Osteocyte (in vitro differentiated cells): ENCODE measurements at regions not wholly inside any gene's neighbourhood (a gene's known extent, or its start where the extent isn't known, plus 50 kb on each side); places are given as distances from the start of the nearest gene placed in this dataset.

Experiments
- DNase-seq: peaks from one replicate; pipeline ENCODE4 v3.0.0; 2021; ENCODE audit warnings: mixed read lengths; ENCODE audit not compliant: unreplicated experiment; ENCODE audit errors: extremely low spot score
- H3K27ac Mint-ChIP-seq: one replicate; pipeline ENCODE4 v1.8.0; 2021; ENCODE audit warnings: mild to moderate bottlenecking, mixed read lengths; ENCODE audit not compliant: unreplicated experiment
- H3K27me3 Mint-ChIP-seq: one replicate; pipeline ENCODE4 v1.8.0; 2021; ENCODE audit warnings: mixed read lengths; ENCODE audit not compliant: unreplicated experiment
- H3K36me3 Mint-ChIP-seq: one replicate; pipeline ENCODE4 v1.8.0; 2021; ENCODE audit warnings: mixed read lengths; ENCODE audit not compliant: unreplicated experiment
- H3K4me1 Mint-ChIP-seq: one replicate; pipeline ENCODE4 v1.8.0; 2021; ENCODE audit warnings: mixed read lengths; ENCODE audit not compliant: unreplicated experiment
- H3K4me3 Mint-ChIP-seq: one replicate; pipeline ENCODE4 v1.8.0; 2021; ENCODE audit warnings: mild to moderate bottlenecking, moderate library complexity, mixed read lengths; ENCODE audit not compliant: unreplicated experiment
- H3K9me3 Mint-ChIP-seq: one replicate; pipeline ENCODE4 v1.8.0; 2021; ENCODE audit warnings: mixed read lengths; ENCODE audit not compliant: unreplicated experiment
- TF ChIP-seq, protein P1 (sequence below): fragments of 200-600 bp; sonication (generic); IDR thresholded peaks from 2 replicates; pipeline ENCODE4 v1.5.0; 2021; ENCODE audit warnings: antibody characterized with exemption, mild to moderate bottlenecking, moderate library complexity

DNA sequence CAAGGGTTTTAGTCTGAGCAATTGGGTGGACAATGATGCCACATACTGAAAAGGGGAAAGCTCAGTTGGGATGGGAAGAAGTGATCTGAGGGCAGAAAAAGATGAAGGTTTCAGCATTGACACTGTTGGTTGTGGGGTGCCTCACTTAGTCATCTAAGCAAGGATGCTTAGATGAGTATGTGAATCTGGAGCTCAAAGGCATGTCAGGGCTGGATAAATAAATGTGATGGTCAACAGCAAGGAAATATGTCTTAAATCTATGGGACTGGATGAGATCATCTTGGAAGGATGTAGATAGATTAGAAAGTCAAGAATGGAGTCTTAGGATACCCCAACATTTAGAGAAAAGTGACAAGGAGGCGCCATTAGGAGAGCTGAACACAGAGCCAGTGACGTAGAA lies 114.6 kb downstream of the ZBTB18 start:
- Mint-ChIP-seq H3K4me3 (no peak overlapping the region), H3K4me1 (no peaks in the 10 kb centered on the region), H3K27ac (no peak overlapping the region), H3K36me3 (no peaks in the 10 kb centered on the region), H3K9me3 (no peaks in the 10 kb centered on the region), H3K27me3 (no peaks in the 10 kb centered on the region)
- DNase-seq, result no peak
- TF ChIP-seq, protein P1, sequence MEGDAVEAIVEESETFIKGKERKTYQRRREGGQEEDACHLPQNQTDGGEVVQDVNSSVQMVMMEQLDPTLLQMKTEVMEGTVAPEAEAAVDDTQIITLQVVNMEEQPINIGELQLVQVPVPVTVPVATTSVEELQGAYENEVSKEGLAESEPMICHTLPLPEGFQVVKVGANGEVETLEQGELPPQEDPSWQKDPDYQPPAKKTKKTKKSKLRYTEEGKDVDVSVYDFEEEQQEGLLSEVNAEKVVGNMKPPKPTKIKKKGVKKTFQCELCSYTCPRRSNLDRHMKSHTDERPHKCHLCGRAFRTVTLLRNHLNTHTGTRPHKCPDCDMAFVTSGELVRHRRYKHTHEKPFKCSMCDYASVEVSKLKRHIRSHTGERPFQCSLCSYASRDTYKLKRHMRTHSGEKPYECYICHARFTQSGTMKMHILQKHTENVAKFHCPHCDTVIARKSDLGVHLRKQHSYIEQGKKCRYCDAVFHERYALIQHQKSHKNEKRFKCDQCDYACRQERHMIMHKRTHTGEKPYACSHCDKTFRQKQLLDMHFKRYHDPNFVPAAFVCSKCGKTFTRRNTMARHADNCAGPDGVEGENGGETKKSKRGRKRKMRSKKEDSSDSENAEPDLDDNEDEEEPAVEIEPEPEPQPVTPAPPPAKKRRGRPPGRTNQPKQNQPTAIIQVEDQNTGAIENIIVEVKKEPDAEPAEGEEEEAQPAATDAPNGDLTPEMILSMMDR, result no peak

DNA sequence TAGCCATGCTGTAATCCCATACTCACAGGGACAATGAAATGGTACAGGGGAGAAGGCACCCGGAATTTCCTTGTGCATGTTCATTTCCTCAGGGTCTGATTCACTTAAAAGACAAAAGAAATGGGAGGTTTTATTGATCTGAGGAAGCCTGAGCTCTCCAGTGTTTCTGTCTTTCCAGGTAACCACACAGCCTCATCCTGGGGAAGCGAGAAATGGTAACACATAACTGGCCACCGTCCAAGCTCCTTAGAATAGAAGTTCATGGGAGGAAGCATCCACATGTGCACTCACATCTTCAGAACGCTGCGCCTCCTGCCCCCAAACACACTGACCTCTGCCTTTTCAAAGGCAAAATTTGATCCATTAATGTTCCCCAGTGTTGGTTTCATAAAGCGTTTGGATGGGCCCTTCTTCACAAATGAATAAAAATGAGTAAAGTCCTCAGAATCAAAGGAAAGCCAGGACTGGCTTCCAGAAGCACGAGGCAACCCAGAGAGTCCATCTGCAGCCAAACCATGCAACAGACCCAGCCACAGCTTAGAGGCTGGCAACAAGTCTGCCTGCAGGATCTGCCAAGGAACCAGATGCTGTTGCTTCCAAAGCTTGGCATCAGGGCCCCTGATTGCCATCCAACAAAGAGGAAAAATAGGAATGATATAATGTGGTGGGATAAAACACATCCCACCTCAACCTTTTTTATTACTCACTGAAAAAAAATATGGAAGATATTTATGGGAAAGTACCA lies 120.3 kb downstream of the ZBTB18 start:
- TF ChIP-seq, protein P1, result no peak
- Mint-ChIP-seq H3K9me3 (no peaks in the 10 kb centered on the region), H3K4me3 (no peak overlapping the region), H3K27me3 (no peaks in the 10 kb centered on the region), H3K27ac (no peak overlapping the region), H3K4me1 (peaks cover 9% of the 10 kb centered on the region), H3K36me3 (no peaks in the 10 kb centered on the region)
- no peak for DNase-seq

DNA sequence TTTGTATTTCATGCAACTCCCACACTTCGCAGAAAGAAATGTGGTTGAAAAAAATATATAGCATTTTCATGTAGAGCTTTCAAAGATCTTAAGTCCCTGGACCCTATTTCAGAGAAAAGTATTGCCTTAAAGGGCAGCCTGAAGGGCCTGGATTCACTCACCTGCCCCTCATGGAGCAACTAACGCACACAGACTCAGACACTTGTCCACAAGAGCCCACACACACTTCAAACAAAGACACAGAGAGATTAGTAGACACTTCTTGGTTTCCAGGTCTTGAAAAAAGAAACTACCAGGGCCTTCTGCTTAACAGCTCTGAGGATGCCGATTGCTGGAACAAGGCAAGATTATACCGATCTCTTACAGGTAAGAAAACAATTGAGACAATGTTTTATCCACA lies 122.2 kb downstream of the ZBTB18 start:
- H3K4me1 Mint-ChIP-seq, result peaks cover 9% of the 10 kb centered on the region
- no peak overlapping the region for H3K27ac Mint-ChIP-seq
- DNase-seq, result no peak
- no peaks in the 10 kb centered on the region for H3K27me3 Mint-ChIP-seq
- H3K9me3 Mint-ChIP-seq, result no peaks in the 10 kb centered on the region
- H3K36me3 Mint-ChIP-seq, result no peaks in the 10 kb centered on the region
- TF ChIP-seq, protein P1, result no peak
- H3K4me3 Mint-ChIP-seq, result no peak overlapping the region

DNA sequence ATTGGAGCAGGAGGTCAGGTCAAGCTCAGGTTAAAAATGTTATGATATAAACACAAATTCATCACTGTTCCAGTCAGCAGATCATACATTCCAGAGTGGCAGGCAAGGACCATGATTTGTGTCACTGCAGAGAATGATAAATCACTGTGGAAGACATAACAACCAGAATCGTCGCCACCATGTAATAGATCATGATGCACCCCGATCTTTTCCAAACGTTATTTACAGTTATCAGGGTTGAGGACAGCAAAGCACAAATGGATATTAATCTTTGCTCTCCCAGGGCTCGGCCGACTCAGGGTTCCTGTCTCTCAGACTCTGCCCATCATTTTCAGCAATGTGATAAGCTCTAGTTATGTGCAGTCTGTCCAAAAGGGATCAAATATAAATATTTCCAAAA lies 122.7 kb downstream of the ZBTB18 start:
- H3K27ac Mint-ChIP-seq, result no peak overlapping the region
- H3K27me3 Mint-ChIP-seq, result no peaks in the 10 kb centered on the region
- no peak overlapping the region for H3K4me3 Mint-ChIP-seq
- no peak for DNase-seq
- TF ChIP-seq, protein P1, result no peak
- H3K36me3 Mint-ChIP-seq, result no peaks in the 10 kb centered on the region
- H3K9me3 Mint-ChIP-seq, result no peaks in the 10 kb centered on the region
- H3K4me1 Mint-ChIP-seq, result peaks cover 9% of the 10 kb centered on the region

DNA sequence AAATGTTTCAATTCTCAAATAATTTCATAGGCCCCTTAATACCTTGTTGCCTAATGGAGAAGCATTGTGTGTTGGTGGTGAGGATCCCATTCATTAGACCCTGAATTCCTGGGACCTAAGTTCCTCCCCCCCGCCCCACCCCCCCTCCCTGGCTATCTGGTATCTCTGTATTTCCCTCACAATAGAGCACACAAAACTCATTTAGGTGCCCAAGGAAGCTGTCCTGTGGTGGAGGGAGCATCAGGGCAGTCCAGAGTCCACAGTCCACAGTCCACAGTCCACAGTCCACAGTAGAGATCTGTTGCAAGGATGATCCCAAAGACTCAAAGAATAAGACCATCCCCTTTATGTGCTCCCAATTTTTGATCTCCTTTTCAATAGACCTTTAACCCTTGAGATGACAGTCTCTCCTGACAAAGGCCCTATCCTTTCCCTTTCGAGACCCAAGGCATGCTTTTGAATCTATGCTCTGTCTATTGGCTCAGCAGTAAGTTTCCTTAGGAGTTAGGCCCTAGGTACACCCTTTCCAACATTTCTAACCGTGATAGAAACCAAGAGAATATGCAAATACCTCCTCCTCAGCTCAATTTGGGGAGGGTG lies 123.9 kb downstream of the ZBTB18 start:
- Mint-ChIP-seq H3K4me1 (peaks cover 9% of the 10 kb centered on the region), H3K27ac (no peak overlapping the region), H3K27me3 (no peaks in the 10 kb centered on the region), H3K36me3 (no peaks in the 10 kb centered on the region), H3K9me3 (no peaks in the 10 kb centered on the region), H3K4me3 (no peak overlapping the region)
- TF ChIP-seq, protein P1, result no peak
- DNase-seq, result no peak
